GM21723 (cell line): ENCODE measurements at regions not wholly inside any gene's neighbourhood (a gene's known extent, or its start where the extent isn't known, plus 50 kb on each side); places are given as distances from the start of the nearest gene placed in this dataset.
"Not testable (repeated sequence)": the region's sequence is repeated elsewhere in the genome, so short reads cannot be mapped to it uniquely, and the experiment has no call there.

Experiments used
- ATAC-seq: cut with Tn5 transposase; IDR thresholded peaks from one replicate; pipeline ENCODE4 v1.9.1; 2021; ENCODE audit warnings: mild to moderate bottlenecking, moderate library complexity; ENCODE audit not compliant: unreplicated experiment

- ATAC-seq, result no peak
Observed at GRCh38 chr5:131005963-131006684, 158.9 kb downstream of the HINT1 start.

- ATAC-seq, result no peak
Observed at GRCh38 chr5:131001507-131001906, 163.5 kb downstream of the HINT1 start.

GRCh38 chr5:131000289-131000688 is 164.8 kb downstream of the HINT1 start:
- no peak for ATAC-seq

GRCh38 chr5:130996720-130997119 is 168.3 kb downstream of the HINT1 start:
- ATAC-seq, result not testable (repeated sequence)

GRCh38 chr5:130995851-130996250 is 169.2 kb downstream of the HINT1 start:
- no peak for ATAC-seq

GRCh38 chr5:130995254-130995515 is 169.9 kb downstream of the HINT1 start:
- no peak for ATAC-seq

- ATAC-seq, result no peak
Observed at GRCh38 chr5:130994496-130995253, 170.4 kb downstream of the HINT1 start.

GRCh38 chr5:130992621-130993020 is 172.4 kb downstream of the HINT1 start:
- no peak for ATAC-seq

- ATAC-seq, result no peak
Observed at GRCh38 chr5:130992095-130992494, 173.0 kb downstream of the HINT1 start.

- ATAC-seq, result no peak
Observed at GRCh38 chr5:130985776-130986175, 179.3 kb downstream of the HINT1 start.

GRCh38 chr5:130981663-130982062 is 183.4 kb downstream of the HINT1 start:
- ATAC-seq, result no peak

GRCh38 chr5:130978475-130978874 is 186.6 kb downstream of the HINT1 start:
- no peak for ATAC-seq

GRCh38 chr5:130976493-130976892 is 188.6 kb downstream of the HINT1 start:
- no peak for ATAC-seq

- ATAC-seq, result no peak
Observed at GRCh38 chr5:130975847-130976246, 189.2 kb downstream of the HINT1 start.

GRCh38 chr5:130975299-130975698 is 189.8 kb downstream of the HINT1 start:
- ATAC-seq, result no peak

- ATAC-seq, result no peak
Observed at GRCh38 chr5:130974021-130974683, 190.9 kb downstream of the HINT1 start.

GRCh38 chr5:130966990-130967525 is 198.0 kb downstream of the HINT1 start:
- ATAC-seq, result no peak

- no peak for ATAC-seq
Observed at GRCh38 chr5:130965920-130966319, 199.1 kb downstream of the HINT1 start.

- ATAC-seq, result no peak
Observed at GRCh38 chr5:130965360-130965759, 199.7 kb downstream of the HINT1 start.

- ATAC-seq, result no peak
Observed at GRCh38 chr5:130964231-130965202, 200.5 kb downstream of the HINT1 start.

GRCh38 chr5:130963798-130964197 is 201.3 kb downstream of the HINT1 start:
- no peak for ATAC-seq
